ENCODE measurements at regions not wholly inside any gene's neighbourhood (a gene's known extent, or its start where the extent isn't known, plus 50 kb on each side); places are given as distances from the start of the nearest gene placed in this dataset.
A peak's percentile ranks its signal among the peaks of the same experiment; 100 is the strongest.

- TF ChIP-seq CTCF (IDR thresholded peaks at IDR 0.05) (no peak), POLR2A (IDR thresholded peaks at IDR 0.05) (peak in 1 of 2 donors; percentile 30)
These were observed 163.5 kb downstream of the UXS1 start for GRCh38 chr2:106030287-106031268.
